HG02938 (cell line): ENCODE measurements at regions not wholly inside any gene's neighbourhood (a gene's known extent, or its start where the extent isn't known, plus 50 kb on each side); places are given as distances from the start of the nearest gene placed in this dataset.

Experiments used
- ATAC-seq: cut with Tn5 transposase; IDR thresholded peaks from one replicate; pipeline ENCODE4 v1.9.1; 2021; ENCODE audit warnings: mild to moderate bottlenecking, moderate library complexity; ENCODE audit not compliant: unreplicated experiment

- ATAC-seq: no peak
Observed at GRCh38 chr1:118366286-118366685, 181.3 kb upstream of the SPAG17 start.

- ATAC-seq: no peak
Observed at GRCh38 chr1:118364882-118365281, 179.9 kb upstream of the SPAG17 start.

DNA sequence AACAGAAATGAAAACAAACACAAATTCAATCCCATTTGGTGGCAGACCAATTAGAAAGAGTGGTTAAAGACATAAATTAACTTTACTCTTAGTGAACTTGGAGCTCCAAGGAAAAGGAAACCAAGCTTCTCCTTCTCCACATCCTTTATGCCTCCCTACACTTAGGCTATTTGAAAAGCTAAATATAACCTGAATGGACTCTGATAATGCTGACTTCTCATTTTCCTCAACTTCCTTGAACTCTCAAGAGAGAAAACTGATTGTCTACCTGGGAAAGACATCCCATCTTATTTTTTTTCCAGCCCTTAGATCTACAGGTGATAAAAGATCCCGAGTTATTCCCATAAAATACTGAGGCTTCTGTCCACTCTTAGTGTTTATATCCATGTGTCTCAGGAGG lies 178.4 kb upstream of the SPAG17 start:
- no peak for ATAC-seq

DNA sequence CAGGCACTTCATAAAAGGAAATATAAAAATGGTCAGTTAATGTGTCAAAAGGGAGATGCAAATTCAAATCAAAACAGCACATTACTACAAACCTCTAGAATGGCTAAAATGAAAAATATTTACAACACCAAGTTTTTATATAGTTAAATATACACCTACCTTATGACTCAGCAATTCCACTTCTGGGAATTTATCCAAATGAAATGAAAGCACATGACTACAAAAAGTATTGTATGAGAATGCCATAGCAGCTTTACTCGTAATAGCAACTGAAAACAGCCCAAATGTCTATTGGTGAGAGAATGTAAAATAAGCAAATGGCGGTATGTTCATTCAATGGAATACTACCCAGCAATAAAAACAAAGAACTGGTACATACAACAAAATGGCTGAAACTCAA lies 175.8 kb upstream of the SPAG17 start:
- no peak for ATAC-seq

DNA sequence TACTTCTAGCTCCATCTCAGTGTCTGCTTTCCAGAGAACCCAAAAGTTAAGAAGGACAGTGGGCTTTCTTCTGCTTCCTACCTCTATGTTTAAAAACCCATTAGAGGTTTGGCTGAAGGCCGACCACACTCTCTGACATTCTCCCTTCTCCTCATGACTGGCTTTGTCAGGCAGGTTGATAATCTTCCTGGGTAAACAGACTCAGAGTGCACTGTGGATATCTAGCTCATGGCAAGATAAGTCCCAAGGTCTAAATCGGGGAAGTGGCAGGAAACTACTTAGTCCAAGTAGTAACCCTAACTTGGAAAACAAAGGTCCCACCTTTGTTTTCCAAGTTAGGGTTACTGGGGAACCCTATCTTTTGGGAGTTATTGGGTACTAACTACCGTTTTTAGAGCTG lies 161.9 kb upstream of the SPAG17 start:
- no peak for ATAC-seq

GRCh38 chr1:118340928-118341910 lies 156.2 kb upstream of the SPAG17 start:
- ATAC-seq: no peak

DNA sequence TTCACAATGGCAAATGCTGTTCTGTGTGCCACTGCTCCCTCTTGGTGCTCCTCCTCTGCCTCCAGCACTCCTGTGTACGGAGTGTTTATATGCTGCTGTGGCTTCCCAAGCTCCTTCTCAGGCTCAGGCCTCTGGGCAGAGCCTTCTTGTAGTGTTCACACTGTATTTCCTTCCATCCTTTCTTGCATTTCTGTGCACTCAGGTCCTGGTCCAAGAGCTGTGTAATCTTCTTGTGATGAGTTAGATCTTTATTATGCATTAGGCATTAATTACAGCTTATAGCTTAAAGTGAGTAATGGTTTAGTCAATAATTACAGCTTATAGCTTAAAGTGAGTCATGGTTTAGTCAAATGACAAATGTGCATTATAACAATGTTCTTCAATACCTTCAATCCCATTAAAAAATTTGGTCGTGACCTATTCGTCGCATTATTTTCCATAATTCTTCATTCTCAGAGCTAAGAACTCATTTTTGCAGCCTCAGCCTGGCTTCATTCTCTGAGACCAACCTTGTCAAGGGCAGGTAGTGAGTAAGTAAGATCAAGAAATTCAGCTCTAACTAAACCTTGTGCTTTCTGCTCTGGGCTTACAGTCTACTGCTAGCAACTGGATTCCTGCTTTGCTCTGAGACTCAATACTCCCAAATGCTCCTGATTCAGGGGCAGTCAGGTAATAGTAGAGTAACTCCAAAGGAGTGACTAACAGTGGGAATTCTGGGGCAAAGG lies 154.5 kb upstream of the SPAG17 start:
- no peak for ATAC-seq

- no peak for ATAC-seq
Observed at GRCh38 chr1:118338936-118339335, 153.9 kb upstream of the SPAG17 start.

GRCh38 chr1:118337346-118337745 lies 152.3 kb upstream of the SPAG17 start:
- ATAC-seq: no peak

- ATAC-seq: peak; percentile 88
Observed at GRCh38 chr1:118335331-118335732, 150.3 kb upstream of the SPAG17 start.

GRCh38 chr1:118334506-118334905 lies 149.5 kb upstream of the SPAG17 start:
- no peak for ATAC-seq

- ATAC-seq: no peak
Observed at GRCh38 chr1:118333601-118334210, 148.7 kb upstream of the SPAG17 start.

DNA sequence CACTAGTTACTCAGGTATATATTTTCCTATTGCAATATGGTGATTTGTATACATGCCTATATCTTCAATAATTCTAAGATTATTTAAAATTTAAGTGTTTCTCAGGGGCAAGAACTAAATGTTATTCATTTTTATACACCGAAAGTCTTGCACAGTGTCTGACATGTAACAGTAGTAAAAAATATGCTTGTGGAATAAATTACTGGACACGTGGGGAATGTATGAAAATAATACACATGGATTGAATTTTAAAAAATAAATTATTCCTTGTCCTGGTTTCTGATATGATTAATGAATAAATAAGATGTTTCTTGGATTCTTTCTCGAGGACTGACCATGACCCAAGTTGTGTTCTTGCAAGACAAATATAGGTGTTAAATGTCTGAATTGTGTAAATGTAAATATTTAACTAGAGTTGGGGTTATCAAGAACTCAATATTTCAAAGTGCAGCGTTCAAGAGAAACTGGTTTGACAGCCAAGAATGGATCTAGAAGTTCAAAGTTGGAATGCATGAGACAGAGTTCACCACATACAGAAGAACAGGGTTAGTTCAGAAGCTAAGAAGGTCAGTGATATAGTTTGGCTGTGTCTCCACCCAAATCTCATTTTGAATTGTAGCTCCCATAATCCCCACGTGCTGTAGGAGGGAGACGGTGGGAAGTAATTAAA lies 142.1 kb upstream of the SPAG17 start:
- no peak for ATAC-seq

GRCh38 chr1:118325550-118326225 lies 140.7 kb upstream of the SPAG17 start:
- ATAC-seq: no peak

- no peak for ATAC-seq
Observed at GRCh38 chr1:118323246-118323645, 138.2 kb upstream of the SPAG17 start.

DNA sequence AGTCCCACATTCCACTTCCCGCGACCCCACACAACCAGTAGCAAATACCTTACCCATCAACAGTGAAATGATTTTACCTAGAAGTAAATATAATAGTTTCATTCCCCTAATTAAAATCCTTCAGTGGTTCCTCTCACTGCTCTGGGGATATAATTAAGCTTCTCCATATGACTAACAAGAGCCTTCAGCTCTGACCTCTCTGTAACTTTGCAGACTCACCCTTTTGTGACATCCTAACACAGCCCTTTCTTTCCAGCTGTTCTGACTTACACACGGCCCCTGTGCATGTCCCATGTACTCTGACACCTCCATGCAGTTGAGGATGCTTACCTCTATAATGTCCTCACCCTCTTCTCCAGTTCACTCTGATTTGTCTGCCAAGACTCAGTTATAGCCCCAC lies 137.3 kb upstream of the SPAG17 start:
- no peak for ATAC-seq

GRCh38 chr1:118321840-118322239 lies 136.8 kb upstream of the SPAG17 start:
- ATAC-seq: no peak

- no peak for ATAC-seq
Observed at GRCh38 chr1:118317842-118318614, 133.0 kb upstream of the SPAG17 start.

DNA sequence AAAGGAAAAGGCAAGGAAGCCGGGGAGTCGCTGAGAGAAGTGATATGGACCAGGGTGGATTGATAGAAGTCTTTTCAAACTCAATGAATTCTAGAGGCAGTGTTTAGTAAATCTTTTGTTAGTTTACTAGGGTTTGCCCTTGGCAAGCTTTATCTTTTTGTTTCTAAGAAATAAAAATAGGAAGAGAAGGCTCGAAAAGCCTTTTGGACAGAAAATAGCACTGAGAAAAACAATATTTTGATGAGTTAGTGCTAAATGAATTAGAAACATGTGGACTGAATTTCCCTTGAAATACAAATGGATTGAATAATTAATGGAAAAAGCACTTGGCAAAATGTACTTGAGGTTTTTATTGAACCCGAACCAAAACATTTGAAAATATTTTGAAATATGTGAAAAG lies 121.8 kb upstream of the SPAG17 start:
- no peak for ATAC-seq
